Endothelial cell of umbilical vein (primary cell): ENCODE measurements at regions not wholly inside any gene's neighbourhood (a gene's known extent, or its start where the extent isn't known, plus 50 kb on each side); places are given as distances from the start of the nearest gene placed in this dataset.

Source experiments
- BruUV-seq: library from RNA; stranded (reverse); fragments of 400-500 nt; replicated peaks from 2 replicates; lab custom pipeline; 2021; lab: Mats Ljungman, UMichigan
- CTCF ChIA-PET: fragments of 300-600, 350-600 bp; sonication (Branson Sonifier 250); formaldehyde crosslinking; loops from one replicate; lab custom pipeline; 2021; ENCODE audit warnings: antibody characterized with exemption, inconsistent platforms; lab: Charles Lee
- POLR2A ChIA-PET: fragments of 300-600, 350-600 bp; sonication (Branson Sonifier 250); formaldehyde crosslinking; loops from one replicate; lab custom pipeline; 2021; ENCODE audit warnings: antibody characterized with exemption, inconsistent platforms; lab: Charles Lee
- DNase-seq: peaks from one replicate; pipeline ENCODE4 v3.0.0-alpha.2; 2011; ENCODE audit warnings: low read depth, low spot score
- FAIRE-seq: peaks from 2 replicates; lab custom pipeline; 2011; peaks lifted over from hg19 to GRCh38; lab: Jason Lieb, UNC
- H2AFZ ChIP-seq: 2 replicates; pipeline ENCODE4 v1.6.0; 2012; ENCODE audit warnings: low read depth, low read length, control low read depth, inconsistent platforms
- H3K27ac ChIP-seq: 2 replicates; pipeline ENCODE4 v1.5.1; 2011; ENCODE audit warnings: low read depth, mild to moderate bottlenecking, control low read depth, low read length, moderate library complexity; ENCODE audit not compliant: insufficient read depth
- H3K27me3 ChIP-seq, 2 experiments: 2 replicates each; pipeline versions ENCODE4 v1.6.0 to v1.6.1; 2011; ENCODE audit warnings: low read length in 2 of 2, mixed read lengths in 1 of 2; ENCODE audit not compliant: control insufficient read depth in 2 of 2, insufficient read depth in 2 of 2
- H3K36me3 ChIP-seq, 2 experiments: 2 replicates in 1 of 2; 3 replicates in 1 of 2; pipeline ENCODE4 v1.5.1; 2011; ENCODE audit warnings: low read length in 2 of 2, mild to moderate bottlenecking in 1 of 2, moderate library complexity in 1 of 2; ENCODE audit not compliant: control insufficient read depth in 2 of 2, insufficient read depth in 2 of 2; ENCODE audit errors: extremely low read depth in 1 of 2
- H3K4me1 ChIP-seq: 3 replicates; pipeline ENCODE4 v1.5.1; 2011; ENCODE audit warnings: mild to moderate bottlenecking, low read length; ENCODE audit not compliant: control insufficient read depth, insufficient read depth; ENCODE audit errors: extremely low read depth
- H3K4me2 ChIP-seq: 2 replicates; pipeline ENCODE4 v1.6.1; 2011; ENCODE audit warnings: low read length, control low read depth, mixed read lengths; ENCODE audit not compliant: insufficient read depth
- H3K4me3 ChIP-seq, 3 experiments: fragments of 200-600 bp in 1 of 3; sonication (generic), shearing (Covaris generic) in 1 of 3; replicated peaks in 1 of 3; 2 replicates each; pipeline ENCODE4 v1.5.1; 2011 to 2016; ENCODE audit warnings: control low read depth in 3 of 3, low read length in 3 of 3, mild to moderate bottlenecking in 2 of 3, inconsistent platforms in 1 of 3, low read depth in 1 of 3, moderate library complexity in 1 of 3; ENCODE audit not compliant: insufficient read depth in 1 of 3
- H3K79me2 ChIP-seq: 2 replicates; pipeline ENCODE4 v1.6.0; 2012; ENCODE audit warnings: low read length, inconsistent platforms; ENCODE audit not compliant: control insufficient read depth, insufficient read depth
- H3K9ac ChIP-seq: replicated peaks from 2 replicates; pipeline ENCODE3; 2011; ENCODE audit warnings: low read length, control low read depth; ENCODE audit not compliant: insufficient read depth; ENCODE audit errors: extremely low read depth
- H3K9me1 ChIP-seq: replicated peaks from 3 replicates; pipeline ENCODE4 v1.6.0; 2011; ENCODE audit warnings: mild to moderate bottlenecking, low read length; ENCODE audit not compliant: control insufficient read depth, insufficient read depth; ENCODE audit errors: extremely low read depth
- H3K9me3 ChIP-seq: replicated peaks from 2 replicates; pipeline ENCODE4 v1.5.1; 2012; ENCODE audit warnings: low read length, inconsistent platforms; ENCODE audit not compliant: control insufficient read depth, insufficient read depth
- H4K20me1 ChIP-seq: replicated peaks from 2 replicates; pipeline ENCODE3; 2011; ENCODE audit warnings: mild to moderate bottlenecking, low read length; ENCODE audit not compliant: control insufficient read depth, insufficient read depth; ENCODE audit errors: extremely low read depth
- EZH2 ChIP-seq: IDR thresholded peaks from 2 replicates; pipeline ENCODE4 v1.6.1; 2012; ENCODE audit warnings: borderline replicate concordance, low read depth, mild to moderate bottlenecking, moderate library complexity, low read length, inconsistent platforms; ENCODE audit not compliant: severe bottlenecking
- GATA2 ChIP-seq: IDR thresholded peaks from 2 replicates; pipeline ENCODE4 v1.7.0; 2011; ENCODE audit warnings: low read depth, mild to moderate bottlenecking, moderate library complexity, mixed read lengths, low read length; ENCODE audit not compliant: insufficient read length, insufficient read depth
- MYC ChIP-seq: IDR thresholded peaks from one replicate; pipeline ENCODE4 v1.6.1; 2011; ENCODE audit warnings: mild to moderate bottlenecking, low read depth, low read length
- POLR2AphosphoS5 ChIP-seq: IDR thresholded peaks from 2 replicates; pipeline ENCODE4 v1.6.1; 2012; ENCODE audit warnings: low read depth, mild to moderate bottlenecking, control low read depth, low read length, moderate library complexity; ENCODE audit not compliant: insufficient read depth
- dilution Hi-C: fragments of 300-500 bp; cut with MboI; formaldehyde crosslinking; loops from one replicate; pipeline ENCODE4 v1.15.0; 2019; ENCODE audit warnings: low sequenced_read_pairs; ENCODE audit not compliant: extremely low pct_ligation_motif_present
- intact Hi-C: fragments of 100-400 bp; cut with micrococcal nuclease; formaldehyde crosslinking; loops from one replicate; pipeline ENCODE4 v1.10.0; 2022
- TF ChIP-seq, protein P1 (sequence below): IDR thresholded peaks from 2 replicates; pipeline ENCODE4 v1.6.1; 2011; ENCODE audit not compliant: insufficient read depth, insufficient read length
- TF ChIP-seq, protein P2 (sequence below), 2 donors: IDR thresholded peaks; 1 replicate in 1 of 2; 2 replicates in 1 of 2; pipeline ENCODE4 v1.5.1; 2011; ENCODE audit warnings: low read length in 2 of 2, mild to moderate bottlenecking in 2 of 2, moderate library complexity in 2 of 2, control low read depth in 1 of 2, inconsistent platforms in 1 of 2, low read depth in 1 of 2; ENCODE audit not compliant: insufficient read depth in 1 of 2; ENCODE audit errors: extremely low read depth in 1 of 2

DNA sequence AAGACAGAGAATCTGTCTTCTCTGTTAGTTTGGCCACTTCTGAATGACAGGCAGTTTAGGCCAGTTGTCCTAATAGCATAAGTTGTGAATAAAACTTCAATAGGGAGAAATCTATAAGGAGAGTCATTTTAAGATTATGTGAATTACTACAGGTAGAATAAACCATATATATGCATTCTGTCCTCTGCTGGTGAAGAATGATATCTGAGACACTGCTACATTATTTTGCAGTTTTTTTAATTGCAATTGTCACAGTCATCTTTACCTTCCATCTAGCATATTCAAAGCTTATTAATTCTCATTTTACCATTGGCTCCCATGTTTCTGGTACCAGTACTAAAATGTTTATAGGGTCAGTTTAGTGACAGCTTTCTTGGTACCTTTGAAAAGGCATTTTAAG, 519.6 kb upstream of the DEPDC1 start:
- H3K4me1 ChIP-seq: no peaks in the 10 kb centered on the region
- no peak overlapping the region for H3K4me2 ChIP-seq
- no peak overlapping the region for H2AFZ ChIP-seq
- H3K79me2 ChIP-seq: no peaks in the 10 kb centered on the region
- dilution Hi-C loops (no loop called here), intact Hi-C loops (no loop called here)
- ChIA-PET CTCF (interaction anchor here (1.1 kb wide), 1 partner anchor 417 kb away, joined by 4 read pairs; no protein-coding TSS in a partner anchor), POLR2A (no interaction called here)
- no peaks in the 10 kb centered on the region for H3K9me3 ChIP-seq
- no peaks in the 10 kb centered on the region for H4K20me1 ChIP-seq
- H3K27ac ChIP-seq: no peak overlapping the region
- no peak overlapping the region for H3K4me3 ChIP-seq
- no TSS peak for BruUV-seq
- TF ChIP-seq EZH2 (no peak), GATA2 (no peak), MYC (no peak), POLR2AphosphoS5 (no peak)
- TF ChIP-seq, protein P1, sequence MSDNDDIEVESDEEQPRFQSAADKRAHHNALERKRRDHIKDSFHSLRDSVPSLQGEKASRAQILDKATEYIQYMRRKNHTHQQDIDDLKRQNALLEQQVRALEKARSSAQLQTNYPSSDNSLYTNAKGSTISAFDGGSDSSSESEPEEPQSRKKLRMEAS: no peak
- TF ChIP-seq, protein P2, sequence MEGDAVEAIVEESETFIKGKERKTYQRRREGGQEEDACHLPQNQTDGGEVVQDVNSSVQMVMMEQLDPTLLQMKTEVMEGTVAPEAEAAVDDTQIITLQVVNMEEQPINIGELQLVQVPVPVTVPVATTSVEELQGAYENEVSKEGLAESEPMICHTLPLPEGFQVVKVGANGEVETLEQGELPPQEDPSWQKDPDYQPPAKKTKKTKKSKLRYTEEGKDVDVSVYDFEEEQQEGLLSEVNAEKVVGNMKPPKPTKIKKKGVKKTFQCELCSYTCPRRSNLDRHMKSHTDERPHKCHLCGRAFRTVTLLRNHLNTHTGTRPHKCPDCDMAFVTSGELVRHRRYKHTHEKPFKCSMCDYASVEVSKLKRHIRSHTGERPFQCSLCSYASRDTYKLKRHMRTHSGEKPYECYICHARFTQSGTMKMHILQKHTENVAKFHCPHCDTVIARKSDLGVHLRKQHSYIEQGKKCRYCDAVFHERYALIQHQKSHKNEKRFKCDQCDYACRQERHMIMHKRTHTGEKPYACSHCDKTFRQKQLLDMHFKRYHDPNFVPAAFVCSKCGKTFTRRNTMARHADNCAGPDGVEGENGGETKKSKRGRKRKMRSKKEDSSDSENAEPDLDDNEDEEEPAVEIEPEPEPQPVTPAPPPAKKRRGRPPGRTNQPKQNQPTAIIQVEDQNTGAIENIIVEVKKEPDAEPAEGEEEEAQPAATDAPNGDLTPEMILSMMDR (IDR thresholded peaks at IDR 0.05; ENCODE audit: extremely low read depth in 1 of 2, insufficient read depth in 1 of 2, low read depth in 1 of 2, low read length in 2 of 2): no peak
- FAIRE-seq (no peak), DNase-seq (no peak)
- H3K36me3 ChIP-seq: no peaks in the 10 kb centered on the region
- H3K9ac ChIP-seq: no peak overlapping the region
- no peaks in the 10 kb centered on the region for H3K27me3 ChIP-seq
- no peaks in the 10 kb centered on the region for H3K9me1 ChIP-seq
